ENCODE measurements at regions not wholly inside any gene's neighbourhood (a gene's known extent, or its start where the extent isn't known, plus 50 kb on each side); places are given as distances from the start of the nearest gene placed in this dataset.

- Histone ChIP-seq H3K4me2 (ENCODE audit: low read depth, low read length) (no peak overlapping the region), H3K79me2 (ENCODE audit: insufficient read depth, low read length) (no peaks in the 10 kb centered on the region), H3K27ac (ENCODE audit: extremely low read length, insufficient read depth, low read length) (no peak overlapping the region), H3K4me3 (replicated peaks in 1 of 3; ENCODE audit: insufficient read depth in 1 of 3, low read depth in 2 of 3, low read length in 3 of 3) (no peak overlapping the region), H3K4me1 (ENCODE audit: insufficient read depth, low read length) (no peaks in the 10 kb centered on the region), H3K36me3 (replicated peaks in 1 of 2; ENCODE audit: control insufficient read depth in 1 of 2, insufficient read depth in 2 of 2, low read length in 2 of 2) (no peaks in the 10 kb centered on the region), H3K27me3 (ENCODE audit: control insufficient read depth in 1 of 2, insufficient read depth in 2 of 2, low read length in 2 of 2) (peaks cover 1 to 67% of the 10 kb centered on the region in 2 experiments; a peak in 3 of 5 replicates), H4K20me1 (ENCODE audit: insufficient read depth, low read length) (no peaks in the 10 kb centered on the region), H3K9me3 (ENCODE audit: low read length) (no peaks in the 10 kb centered on the region), H3K9ac (ENCODE audit: insufficient read depth, low read depth, low read length) (no peak overlapping the region), H2AFZ (ENCODE audit: low read length) (no peak overlapping the region)
- ChIA-PET CTCF (ENCODE audit: low intra/inter-chr PET ratio, low total read pairs) (no interaction called here), POLR2A (no interaction called here)
- FAIRE-seq: no peak
- in situ Hi-C loops (cut with HindIII; ENCODE audit: extremely low pct_ligation_motif_present, low pct_unique_long_range_greater_than_20kb) (no loop called here), intact Hi-C loops (cut with micrococcal nuclease; ENCODE audit: unreplicated experiment) (loop anchor here (10.0 kb wide), 1 partner anchor 63 kb away; no protein-coding TSS in a partner anchor)
- 0% methylated on average over 8 of the region's 8 CpGs for WGBS (ENCODE audit: low lambda C conversion rate)
- TF ChIP-seq KDM1A (CRISPR knock-in tag; IDR thresholded peaks at IDR 0.05): no peak
- no peak for TF ChIP-seq PRPF4 (IDR thresholded peaks at IDR 0.05; ENCODE audit: low read depth, low read length, poor library complexity, severe bottlenecking)
- TF ChIP-seq ZNF850 (CRISPR knock-in tag; conservative IDR thresholded peaks at IDR 0.05): no peak
- TF ChIP-seq ZNF773 (CRISPR knock-in tag; IDR thresholded peaks at IDR 0.05; ENCODE audit: borderline replicate concordance): no peak
- TF ChIP-seq ZNF44 (CRISPR knock-in tag; IDR thresholded peaks at IDR 0.05): no peak
- no peak for TF ChIP-seq ZBTB4 (CRISPR knock-in tag; IDR thresholded peaks at IDR 0.05; ENCODE audit: borderline replicate concordance)
- no TSS peak for BruUV-seq (replicated peaks)
- DNase-seq (ENCODE audit: low spot score): no peak
- ATAC-seq: no peak
Observed at GRCh38 chr7:155911471-155912105, 99.3 kb upstream of the SHH start.

All from HepG2 (cell line).